HG02610 (cell line): ENCODE measurements at regions not wholly inside any gene's neighbourhood (a gene's known extent, or its start where the extent isn't known, plus 50 kb on each side); places are given as distances from the start of the nearest gene placed in this dataset.

Source experiments
- ATAC-seq: cut with Tn5 transposase; IDR thresholded peaks from one replicate; pipeline ENCODE4 v1.9.1; 2021; ENCODE audit warnings: mild to moderate bottlenecking, moderate library complexity; ENCODE audit not compliant: unreplicated experiment

DNA sequence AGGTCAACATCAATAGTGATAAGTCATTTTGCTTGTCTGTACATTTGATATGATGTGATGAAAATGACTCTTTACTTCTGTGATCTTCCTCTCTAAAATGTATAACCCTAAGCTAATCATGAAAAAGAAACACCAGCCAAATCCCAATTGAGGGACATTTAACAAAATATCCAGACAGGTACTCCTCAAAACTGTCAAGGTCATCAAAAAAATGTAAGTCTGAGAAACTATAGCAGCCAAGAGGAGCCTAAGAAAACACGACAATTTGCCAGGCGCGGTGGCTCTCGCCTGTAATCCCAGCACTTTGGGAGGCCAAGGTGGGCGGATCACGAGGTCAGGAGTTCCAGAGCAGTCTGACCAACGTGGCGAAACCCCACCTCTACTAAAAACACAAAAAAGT lies 708.5 kb upstream of the ID4 start:
- ATAC-seq: no peak

DNA sequence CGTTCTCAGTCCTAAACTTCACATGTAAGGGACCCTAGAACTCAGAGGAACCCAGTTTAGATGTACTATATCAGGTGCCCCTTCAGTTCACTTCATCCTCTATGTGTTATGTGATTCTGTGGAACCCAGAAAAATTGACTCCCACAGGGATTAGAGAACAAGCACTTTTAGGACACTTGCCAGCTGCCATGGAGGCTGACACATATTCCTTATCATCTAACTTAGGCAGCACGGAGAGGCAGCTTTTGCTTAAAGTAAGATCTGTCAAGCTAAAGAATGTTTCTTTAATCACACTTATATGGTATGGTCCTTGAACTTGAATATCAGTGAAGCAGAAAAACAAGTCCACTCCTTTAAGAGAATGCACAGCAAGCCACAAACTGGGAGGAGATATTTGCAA lies 701.5 kb upstream of the ID4 start:
- ATAC-seq: no peak

DNA sequence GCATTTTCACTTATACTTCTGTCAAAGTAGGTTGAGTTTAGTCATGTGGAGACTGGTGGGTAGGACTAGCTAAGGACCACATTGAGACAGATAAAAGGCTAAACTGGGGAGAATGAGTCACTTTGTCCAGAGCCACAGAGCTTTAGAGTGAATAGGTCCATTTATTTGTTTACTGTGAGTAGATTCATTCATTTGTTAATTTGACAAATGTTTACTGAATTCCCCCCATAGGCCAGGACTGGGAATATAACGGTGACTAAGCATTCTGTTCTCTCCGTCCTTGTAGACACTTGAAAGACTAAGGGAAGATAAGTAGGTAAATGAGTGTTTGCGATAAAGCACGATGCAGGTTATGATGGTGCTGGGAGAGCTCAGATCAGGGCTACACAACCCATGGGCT lies 699.7 kb upstream of the ID4 start:
- no peak for ATAC-seq

DNA sequence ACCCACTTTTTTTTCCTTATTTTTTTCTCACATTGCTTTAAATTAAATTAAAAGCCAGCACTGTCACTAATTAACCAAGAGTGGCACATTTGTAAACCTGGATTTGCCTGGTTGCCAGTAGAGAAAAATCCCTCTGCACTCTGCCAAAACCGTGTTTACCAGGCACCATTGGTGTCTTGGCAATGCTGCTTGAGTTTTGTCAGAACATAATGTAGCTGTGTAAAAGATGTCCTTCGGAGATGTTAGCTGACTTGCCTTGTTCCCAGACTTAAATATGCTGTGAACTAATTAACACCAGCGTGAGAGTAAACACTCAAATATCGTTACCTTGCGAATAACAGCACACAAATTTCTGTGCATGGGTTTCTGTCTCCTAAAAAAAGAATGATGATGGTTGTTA lies 694.9 kb upstream of the ID4 start:
- no peak for ATAC-seq

DNA sequence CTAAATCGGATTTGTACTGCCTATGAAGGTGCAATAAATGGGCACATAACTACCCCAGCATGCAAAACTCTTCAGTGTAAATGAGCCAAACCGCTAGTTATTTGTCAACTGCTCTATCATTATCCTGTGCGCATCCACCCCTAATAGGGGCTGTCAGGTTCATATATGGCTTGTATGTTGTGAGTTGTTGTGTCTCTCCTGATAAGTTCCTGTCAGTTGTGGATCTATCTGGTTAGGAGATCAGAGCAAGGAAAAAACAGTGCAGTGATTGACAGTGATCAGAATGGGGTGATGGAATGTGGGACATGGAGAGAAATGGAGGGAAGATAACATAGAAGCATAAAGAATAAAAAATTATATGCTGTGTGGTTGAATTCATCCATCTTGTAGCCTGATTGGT lies 686.9 kb upstream of the ID4 start:
- no peak for ATAC-seq

DNA sequence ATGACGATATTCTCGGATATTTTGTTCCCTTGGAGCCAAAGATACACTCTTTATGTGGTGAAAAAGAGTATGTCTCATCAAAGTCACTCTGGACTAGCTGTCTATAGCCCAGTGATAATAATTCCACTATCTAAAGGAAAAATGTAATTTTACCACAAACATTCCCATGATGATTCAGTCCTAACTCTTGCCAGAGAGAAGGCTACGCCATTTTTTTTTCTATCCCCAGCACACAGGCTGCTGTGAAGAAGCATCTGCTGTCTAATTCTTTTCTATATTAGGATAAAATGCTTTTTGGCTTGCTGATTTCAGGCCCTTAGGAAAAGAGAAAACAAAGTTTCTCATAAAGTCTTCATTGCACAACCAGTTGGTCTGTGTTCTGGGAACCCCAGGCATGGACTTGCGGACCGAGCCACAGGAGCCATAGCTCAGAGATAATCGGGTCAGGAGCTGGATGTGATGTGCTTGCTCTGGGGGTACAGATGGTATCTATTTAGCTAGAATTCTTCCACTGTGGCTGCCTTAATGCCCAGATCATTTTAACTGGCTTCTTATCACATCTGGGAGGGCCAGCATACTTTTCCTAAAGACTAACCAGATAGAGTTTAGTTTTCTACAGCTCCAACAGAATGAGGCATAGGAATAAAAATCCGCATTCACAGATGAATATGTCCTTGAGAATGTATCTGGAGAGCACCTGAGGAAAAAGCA lies 683.7 kb upstream of the ID4 start:
- no peak for ATAC-seq

DNA sequence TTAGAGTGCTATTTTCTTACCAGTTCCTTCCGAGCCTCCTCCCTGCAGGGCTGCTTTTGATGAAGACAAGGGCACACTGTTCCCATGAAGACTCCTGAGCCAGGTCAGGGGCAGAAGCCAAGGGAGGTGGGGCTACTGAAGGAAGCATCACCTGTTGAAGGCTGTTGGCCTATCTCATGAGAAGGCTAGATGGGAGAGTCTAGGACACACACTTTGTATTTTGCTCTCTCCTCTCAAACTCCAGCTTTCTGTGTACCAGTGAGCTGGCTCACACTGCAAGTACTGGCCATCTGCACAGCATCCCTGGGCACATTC lies 683.2 kb upstream of the ID4 start:
- no peak for ATAC-seq

DNA sequence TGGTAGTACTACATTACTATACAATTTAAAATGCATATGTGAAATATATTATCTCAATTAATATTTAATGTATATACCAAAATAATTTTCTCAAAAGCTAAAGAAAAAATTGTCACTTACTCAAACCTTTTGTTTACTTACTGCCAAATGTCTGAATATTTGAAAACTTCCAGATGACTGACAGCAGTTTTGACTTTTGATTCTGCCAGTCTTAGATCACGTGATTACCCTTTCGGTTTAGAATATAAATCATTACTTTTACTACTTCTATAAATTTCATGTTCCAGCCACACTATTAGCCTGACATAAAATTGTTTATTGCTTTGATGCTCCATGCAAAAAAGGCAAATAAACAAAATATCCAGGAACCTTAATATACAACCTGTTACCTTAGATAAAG lies 680.7 kb upstream of the ID4 start:
- no peak for ATAC-seq

DNA sequence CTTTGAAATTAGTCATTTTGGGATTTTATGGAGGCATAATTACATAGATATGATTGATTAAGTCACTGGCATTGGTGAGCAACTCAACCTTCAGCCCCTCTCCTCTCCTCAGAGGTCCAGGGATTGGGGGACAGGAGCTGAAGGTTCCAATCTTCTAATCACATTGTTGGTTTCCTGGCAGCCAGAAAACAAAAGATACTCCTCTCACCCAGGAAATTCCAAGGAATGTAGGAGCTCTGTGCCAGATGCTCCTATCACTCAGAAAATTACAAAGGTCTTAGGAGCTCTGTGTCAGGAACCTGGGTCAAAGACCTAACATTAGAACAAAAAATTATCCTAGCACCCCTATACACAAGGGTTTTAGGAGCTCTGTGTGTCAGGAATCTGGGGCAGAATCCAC lies 679.7 kb upstream of the ID4 start:
- ATAC-seq: no peak

DNA sequence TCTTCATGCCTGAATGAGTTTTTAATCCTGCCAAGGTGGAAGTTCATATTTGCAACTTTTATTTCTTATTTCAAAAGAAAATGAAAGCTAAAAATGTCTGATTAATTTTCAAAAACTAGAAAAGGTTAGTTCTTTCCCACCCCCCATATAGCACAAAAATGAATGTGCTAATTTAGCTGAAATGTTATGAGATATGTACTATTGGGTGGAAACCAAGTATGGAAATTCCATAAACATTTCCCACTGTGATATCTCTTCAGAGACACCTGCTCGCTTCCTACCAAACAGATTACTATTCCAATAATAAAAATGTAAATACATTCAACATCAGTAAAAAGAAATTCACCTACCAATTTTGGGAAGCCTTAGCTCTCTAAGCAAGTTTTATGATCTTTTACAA lies 678.6 kb upstream of the ID4 start:
- ATAC-seq: no peak

DNA sequence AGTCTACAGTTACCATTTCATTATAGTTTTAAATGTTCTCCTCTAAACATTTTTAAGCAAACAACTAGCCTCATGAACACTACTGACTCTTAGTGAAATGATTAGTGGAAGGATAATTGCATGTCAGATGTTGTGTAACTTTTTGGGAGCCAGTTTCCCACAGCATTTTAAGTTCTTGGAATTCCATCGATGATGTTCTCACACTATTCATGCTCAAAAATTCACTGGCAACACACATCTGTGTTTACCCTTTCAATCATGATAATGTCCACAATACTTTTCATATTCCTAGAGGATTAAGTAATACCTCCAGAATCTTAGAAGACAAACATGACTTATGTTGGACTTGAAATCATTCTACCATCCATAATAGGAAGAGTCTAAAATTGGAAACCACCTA lies 678.1 kb upstream of the ID4 start:
- ATAC-seq: no peak

DNA sequence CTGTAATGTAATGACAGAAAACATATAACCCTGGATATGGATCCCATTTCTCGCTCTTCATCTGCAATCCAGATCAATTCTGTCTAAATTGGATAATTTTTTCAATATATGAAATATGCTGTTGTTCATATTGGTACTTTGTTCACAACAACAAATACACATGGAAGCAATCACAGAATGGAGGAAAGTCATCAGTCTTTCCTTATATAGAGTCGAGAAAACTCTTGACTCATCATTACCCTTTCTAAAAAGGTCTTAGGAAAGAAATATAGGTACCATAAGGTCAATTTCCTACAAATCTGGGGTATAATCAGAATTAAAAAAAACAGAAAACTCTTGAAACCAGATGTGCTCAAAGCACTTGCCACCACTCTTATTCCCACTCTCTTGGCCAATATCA lies 677.6 kb upstream of the ID4 start:
- ATAC-seq: no peak

DNA sequence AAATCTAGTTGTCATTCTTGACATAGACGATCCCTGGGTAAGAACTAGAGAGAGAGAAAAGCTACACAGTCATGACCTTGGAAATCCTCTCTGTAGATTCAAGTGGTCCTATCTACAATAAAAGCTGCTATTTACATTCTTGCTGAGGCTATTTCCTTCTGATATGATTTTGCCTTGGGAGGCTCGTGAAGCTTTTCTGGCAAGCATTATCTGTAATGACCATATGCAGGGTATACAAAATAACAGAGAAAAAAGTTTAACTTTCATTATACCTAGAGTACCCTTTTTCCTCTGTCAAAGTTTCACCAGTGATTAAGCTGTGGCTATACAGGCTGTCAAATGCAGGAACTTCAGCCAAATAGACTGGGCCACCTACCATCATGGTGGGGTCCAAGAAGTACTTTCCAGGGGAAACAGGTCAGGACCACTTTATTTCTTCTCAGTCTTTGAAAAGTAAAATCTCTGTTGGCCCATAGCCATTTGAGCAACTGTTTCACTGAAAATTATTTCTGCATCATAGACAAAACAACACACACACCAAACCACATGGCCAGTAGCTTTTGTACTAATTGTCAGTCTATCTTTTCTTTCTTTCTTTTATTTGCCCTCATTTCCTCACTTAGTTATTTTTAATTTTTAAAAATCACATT lies 677.0 kb upstream of the ID4 start:
- ATAC-seq: no peak

DNA sequence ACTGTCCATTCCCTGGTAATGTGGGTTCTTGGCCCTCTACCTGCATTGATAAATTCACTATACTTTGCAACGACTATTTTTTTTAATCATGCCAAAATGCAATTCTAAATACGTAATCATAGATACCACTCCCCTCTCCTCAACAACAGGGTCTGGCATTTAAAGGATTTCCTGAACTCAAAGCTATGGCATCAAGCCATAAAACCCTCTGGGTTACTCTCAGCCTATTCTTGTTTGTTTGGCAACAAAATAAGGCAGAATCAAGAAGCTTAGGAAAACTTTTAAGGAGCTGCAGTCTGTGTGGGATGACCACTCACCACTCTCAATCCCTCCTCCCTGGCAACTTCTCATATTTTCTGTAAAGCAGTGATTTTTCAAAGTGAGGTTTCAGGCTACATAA lies 669.9 kb upstream of the ID4 start:
- no peak for ATAC-seq

DNA sequence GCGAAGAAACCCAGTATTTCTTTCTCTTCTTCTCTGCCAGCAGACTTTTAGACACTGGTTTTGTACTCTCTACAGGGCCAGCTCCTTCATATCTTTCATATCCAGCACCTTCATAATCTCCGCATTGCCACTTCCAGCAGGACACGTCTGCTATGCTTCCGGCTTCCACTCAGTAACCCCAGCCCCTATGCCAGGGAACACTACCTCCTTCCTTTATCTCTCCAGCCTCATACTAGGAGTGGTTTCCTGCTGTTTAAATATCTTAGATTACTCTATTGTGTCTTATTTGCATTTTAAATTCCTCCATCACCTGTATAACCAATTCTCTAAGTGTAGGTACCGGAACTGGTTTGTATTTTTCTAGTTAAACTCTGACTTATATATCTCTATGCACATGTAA lies 667.8 kb upstream of the ID4 start:
- ATAC-seq: no peak

DNA sequence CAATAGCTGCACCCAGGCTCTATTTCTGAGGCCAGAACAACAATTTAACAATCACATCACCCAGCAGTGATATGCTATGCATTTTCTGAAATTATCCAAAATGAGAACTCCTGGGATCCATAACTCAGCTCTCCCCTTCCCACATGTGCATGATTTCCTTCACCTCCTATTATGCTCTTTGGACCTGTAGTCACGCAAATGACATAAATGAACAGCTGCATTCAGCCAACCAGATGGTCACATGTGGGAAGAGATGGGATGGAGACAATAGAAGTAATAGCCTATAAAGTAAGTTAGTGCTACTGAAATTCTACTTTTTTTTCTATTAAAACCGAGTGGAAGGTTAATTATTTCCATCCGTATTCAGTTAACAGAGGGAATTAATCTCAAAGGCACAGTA lies 662.1 kb upstream of the ID4 start:
- ATAC-seq: no peak

DNA sequence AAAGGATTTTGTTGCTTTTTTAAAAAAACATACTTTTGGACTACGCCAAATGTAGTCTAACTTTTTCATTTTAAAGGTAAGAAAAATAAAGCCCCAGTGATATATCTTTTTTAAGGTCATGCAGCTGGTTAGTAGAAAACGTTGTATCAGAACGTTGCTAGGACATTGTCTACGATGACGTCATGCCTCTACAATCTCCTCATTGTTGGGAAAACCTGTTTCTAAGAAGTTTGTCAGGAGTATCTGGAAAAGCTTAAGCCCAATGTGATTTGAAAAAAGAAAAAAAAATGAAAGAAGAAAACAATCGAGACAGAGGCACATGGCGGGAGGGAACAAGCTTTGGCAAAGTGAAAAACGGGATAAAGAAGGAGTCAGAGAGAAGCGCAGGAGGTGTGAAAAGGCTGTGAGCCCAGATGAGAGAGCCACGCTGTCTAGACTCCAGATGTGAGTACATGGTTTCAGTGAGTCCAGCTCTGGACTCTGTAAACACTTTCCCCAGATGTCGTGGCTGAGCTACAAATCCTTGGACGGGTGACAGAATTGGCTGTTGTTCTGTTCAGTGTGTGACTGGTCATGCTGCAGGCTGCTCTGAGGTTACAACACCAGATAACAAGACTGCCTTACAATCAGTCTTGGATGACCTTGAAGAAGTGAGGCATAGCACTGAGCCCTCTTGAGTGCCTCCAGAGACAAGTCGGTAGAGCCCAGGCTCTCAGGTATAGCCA lies 656.7 kb upstream of the ID4 start:
- ATAC-seq: no peak

DNA sequence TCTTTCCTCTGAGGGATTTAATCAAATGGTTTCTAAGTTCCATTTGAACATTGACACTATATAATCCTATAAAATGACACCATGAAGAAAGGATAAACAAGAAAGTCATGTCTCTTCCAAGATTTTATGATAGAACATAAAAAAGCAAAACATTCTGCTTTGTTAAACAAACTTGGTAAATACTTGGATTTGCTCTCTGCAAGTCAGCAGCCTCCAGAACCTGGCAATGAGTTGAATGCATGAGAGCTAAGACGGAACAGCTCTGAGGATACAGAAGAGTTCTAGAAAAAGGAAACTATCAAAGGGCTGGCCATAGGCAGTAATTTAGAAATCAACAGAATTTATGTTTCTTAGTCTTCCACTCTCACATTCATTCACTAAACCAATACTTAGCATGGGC lies 656.0 kb upstream of the ID4 start:
- ATAC-seq: no peak

DNA sequence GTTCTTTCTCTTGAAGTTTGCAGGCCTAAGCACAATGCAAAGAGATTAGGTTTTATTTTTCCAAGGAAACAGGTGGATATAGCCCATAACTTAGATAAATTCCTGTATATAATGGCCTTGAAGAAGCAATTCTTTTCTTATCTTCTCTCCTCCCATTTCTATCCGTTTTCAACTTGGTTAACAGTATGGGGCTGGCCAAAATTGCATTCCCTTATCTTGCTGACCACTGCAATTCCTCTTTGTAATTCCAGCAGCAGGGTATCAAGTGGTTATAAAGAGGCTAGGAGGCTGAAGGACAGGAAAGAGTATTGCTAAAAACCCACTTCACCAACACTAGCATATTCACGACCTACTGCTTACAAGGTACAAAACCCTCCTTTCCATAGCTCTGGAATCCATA lies 643.5 kb upstream of the ID4 start:
- ATAC-seq: no peak

DNA sequence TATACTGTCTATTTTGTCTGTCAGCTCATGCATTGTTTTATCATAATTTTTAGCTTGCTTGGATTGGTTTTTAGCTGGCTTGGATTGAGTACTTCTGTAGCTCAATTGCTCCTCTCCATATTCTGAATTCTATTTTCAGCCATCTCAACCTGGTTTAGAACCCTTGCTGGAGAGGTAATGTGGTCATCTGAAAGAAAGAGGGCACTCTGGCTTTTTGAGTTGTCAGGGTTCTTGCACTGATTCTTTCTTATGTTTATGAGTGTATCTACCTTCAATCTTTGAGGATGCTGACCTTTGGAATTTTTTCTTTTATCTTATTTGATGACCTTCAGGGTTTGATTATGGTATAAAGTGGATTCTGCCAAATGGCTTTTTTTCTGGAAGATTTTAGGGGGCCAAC lies 632.7 kb upstream of the ID4 start:
- no peak for ATAC-seq

DNA sequence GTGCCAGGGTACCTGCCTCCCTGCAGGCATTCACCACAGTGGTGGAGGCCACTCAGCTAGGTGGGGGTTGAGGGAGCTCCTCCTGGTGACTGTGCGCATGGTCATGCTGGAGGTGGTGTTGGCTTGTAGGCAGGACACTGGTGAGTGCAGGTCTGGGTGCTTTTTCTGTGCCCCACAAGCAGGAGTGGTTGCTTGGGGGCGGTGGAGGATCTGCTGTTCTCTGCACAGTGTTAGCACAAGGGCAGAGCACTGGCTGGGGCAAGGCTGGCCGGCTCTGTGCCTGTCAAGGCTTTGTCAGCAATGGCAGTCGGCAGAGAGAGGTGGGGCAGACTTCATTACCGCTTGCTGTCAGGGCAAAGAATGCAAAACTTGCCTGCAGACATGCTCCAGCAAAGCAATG lies 632.1 kb upstream of the ID4 start:
- ATAC-seq: no peak

DNA sequence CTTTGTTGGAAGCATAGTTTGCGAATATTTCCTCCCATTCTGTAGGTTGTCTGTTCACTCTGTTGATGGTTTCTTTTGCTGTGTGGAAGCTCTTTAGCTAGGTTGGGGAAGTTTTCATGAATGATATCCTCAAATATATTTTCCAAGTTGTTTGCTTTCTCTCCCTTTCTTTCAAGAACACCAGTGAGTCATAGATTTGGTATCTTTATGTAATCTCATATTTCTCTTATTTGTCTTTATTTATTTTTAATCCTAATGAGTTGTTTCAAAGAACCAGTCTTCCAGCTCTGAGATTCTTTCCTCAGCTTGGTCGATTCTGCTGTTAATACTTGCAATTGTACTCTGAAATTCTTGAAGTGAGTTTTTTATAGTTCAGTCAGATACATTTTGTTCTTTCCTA lies 628.0 kb upstream of the ID4 start:
- no peak for ATAC-seq
